Cardiac fibroblast (primary cell): ENCODE measurements at regions not wholly inside any gene's neighbourhood (a gene's known extent, or its start where the extent isn't known, plus 50 kb on each side); places are given as distances from the start of the nearest gene placed in this dataset.

Experiments used
- DNase-seq, 2 donors: peaks; one replicate each; pipeline versions ENCODE4 v3.0.0 to v3.0.0-alpha.2; 2010; ENCODE audit warnings: low read depth in 2 of 2
- H3K4me3 ChIP-seq, 2 donors: replicated peaks in 1 of 2; 1 replicate in 1 of 2; 2 replicates in 1 of 2; pipeline ENCODE4 v1.5.1; 2011; ENCODE audit warnings: low read depth in 2 of 2, low read length in 2 of 2, mild to moderate bottlenecking in 2 of 2, moderate library complexity in 1 of 2
- CTCF ChIP-seq: IDR thresholded peaks from one replicate; pipeline ENCODE4 v1.5.1; 2011; ENCODE audit warnings: low read depth, mild to moderate bottlenecking, low read length, inconsistent platforms

DNA sequence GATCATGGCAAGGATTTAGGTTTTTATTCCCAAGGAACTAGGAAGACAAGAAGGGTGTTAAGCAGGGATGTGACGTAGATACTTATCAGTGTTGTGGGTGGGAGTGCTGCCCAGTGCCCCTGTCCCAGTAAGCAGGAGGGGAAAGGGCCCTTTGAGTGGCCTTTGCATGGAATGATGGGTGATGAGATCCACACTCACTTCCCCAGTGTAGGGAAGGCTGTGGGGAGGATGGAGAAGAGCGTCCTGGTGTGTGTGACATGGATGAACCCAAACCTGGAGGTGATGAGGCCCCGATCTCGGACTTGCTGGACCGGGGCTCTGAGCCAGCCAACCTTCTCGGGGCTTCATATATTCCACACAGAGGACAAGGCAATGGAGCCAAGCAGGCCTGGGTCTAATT, 610.9 kb downstream of the CDH26 start:
- TF ChIP-seq CTCF: no peak
- H3K4me3 ChIP-seq: no peak overlapping the region
- no peak for DNase-seq

DNA sequence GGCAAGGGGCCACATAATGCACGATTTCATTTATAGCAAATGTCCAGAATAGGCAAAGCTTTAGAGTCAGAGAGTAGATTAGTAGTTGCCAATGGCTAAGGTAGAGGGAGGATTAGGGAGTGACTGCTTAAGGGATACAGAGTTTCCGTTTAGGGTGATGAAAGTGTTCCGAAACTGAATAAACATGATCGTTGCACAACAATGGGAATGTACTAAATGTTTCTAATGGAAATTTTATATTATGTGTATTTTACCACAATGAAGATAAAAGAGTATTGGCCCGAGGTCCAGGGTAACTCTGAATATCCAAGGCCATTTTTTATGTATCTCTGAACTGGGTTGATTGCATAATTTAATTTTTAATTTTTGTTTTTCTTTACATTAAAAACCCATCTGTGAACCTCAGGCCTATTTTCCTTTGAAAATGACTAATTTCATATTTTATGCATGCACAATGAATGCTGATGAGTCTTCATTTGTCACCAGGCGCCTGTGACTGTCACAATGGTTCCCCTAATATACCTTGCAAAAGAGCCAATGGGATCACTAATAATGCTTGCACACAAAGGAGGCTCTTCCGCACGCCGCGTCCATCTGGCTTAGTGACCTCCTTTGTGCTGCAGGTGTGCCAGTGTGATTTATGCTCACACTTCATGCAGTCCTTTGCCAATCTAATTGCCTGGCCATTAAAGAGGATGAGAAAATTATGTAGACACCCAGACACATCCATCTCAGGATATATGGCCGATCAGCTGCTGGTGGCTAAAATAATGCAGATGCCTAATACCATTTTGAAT, 612.5 kb downstream of the CDH26 start:
- H3K4me3 ChIP-seq: no peak overlapping the region
- no peak for DNase-seq
- TF ChIP-seq CTCF: no peak

GRCh38 chr20:60573003-60573680, 614.9 kb downstream of the CDH26 start:
- no peak for DNase-seq
- no peak for TF ChIP-seq CTCF
- no peak overlapping the region for H3K4me3 ChIP-seq

DNA sequence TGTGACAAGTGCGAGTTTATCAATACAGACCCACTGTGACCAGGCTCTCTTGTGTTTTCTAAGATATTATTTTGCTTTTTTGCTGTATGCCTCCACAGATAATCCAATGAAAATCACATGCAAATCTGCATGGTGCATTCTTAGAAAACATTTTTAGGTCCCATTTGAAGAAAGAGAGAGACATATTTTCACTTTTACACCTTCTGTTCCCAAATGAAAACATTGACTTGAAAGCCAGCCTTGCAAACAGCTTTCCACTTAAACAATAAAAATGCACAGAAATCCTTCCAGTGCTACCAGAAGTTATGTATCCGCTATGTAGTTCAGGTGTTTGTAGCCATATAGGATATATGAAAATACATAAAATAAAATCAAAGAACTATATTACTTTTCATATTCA, 618.0 kb downstream of the CDH26 start:
- TF ChIP-seq CTCF: no peak
- DNase-seq: no peak
- no peak overlapping the region for H3K4me3 ChIP-seq

DNA sequence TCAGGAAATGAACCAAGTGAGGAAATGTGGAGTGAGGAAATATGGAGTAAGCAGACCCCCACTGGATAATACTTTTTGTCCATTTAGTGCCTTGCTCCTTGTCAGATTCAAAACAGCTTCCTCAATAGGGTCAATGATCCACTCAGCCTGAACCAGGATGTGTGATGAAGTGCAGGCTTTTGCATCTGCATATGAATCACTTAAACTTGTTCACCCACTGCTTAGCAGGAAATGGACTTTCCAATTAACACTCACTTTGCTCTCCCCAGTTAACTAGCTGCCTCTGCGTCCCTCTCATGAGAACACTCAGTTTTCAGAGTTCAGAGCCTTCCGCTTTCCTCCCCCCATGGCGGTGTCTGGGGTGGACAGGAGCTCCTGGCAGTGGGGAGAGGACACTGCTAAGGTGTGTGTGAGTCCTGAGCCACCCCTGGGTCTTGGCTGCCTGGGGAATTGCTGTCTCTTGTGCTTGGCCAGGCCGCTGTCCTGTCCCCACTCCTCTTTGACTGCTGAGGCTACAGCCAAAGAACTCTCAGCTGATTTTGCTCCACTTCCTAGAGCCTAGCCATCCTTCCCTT, 621.8 kb downstream of the CDH26 start:
- no peak for DNase-seq
- no peak overlapping the region for H3K4me3 ChIP-seq
- no peak for TF ChIP-seq CTCF

GRCh38 chr20:60581606-60582115, 623.4 kb downstream of the CDH26 start:
- no peak overlapping the region for H3K4me3 ChIP-seq
- DNase-seq: no peak
- no peak for TF ChIP-seq CTCF
